Gastrocnemius medialis (tissue), 4 donors: ENCODE measurements at regions not wholly inside any gene's neighbourhood (a gene's known extent, or its start where the extent isn't known, plus 50 kb on each side); places are given as distances from the start of the nearest gene placed in this dataset.
A peak's percentile ranks its signal among the peaks of the same experiment; 100 is the strongest.

Source experiments
- ATAC-seq, 2 donors: fragments of 150-250 bp; one replicate each; pipeline ENCODE4 v1.9.1; 2016
- DNase-seq, 2 donors: peaks; one replicate each; pipeline ENCODE4 v3.0.0-alpha.2; 2019
- H3K27ac ChIP-seq, 4 donors: fragments of 200-600 bp; sonication (generic); 1 replicate in 1 of 4; 2 replicates in 3 of 4; pipeline ENCODE4 v1.5.1; 2016 to 2018; ENCODE audit warnings: mild to moderate bottlenecking in 2 of 4, moderate library complexity in 1 of 4
- H3K27me3 ChIP-seq, 3 donors: fragments of 200-600 bp; sonication (generic) in 2 of 3; 1 replicate in 1 of 3; 2 replicates in 2 of 3; pipeline versions ENCODE4 v1.5.1 to v1.6.0; 2016 to 2019; ENCODE audit warnings: mild to moderate bottlenecking in 1 of 3, moderate library complexity in 1 of 3
- H3K36me3 ChIP-seq, 2 donors: fragments of 200-600 bp; sonication (generic) in 1 of 2; one replicate each; pipeline ENCODE4 v1.5.1; 2017 to 2018
- H3K4me1 ChIP-seq, 2 donors: fragments of 200-600 bp; sonication (generic) in 1 of 2; one replicate each; pipeline ENCODE4 v1.5.1; 2016 to 2017; ENCODE audit warnings: mild to moderate bottlenecking in 2 of 2
- H3K4me3 ChIP-seq, 4 donors: fragments of 200-600 bp; sonication (generic) in 3 of 4; 1 replicate in 1 of 4; 2 replicates in 3 of 4; pipeline ENCODE4 v1.5.1; 2016 to 2019; ENCODE audit warnings: mild to moderate bottlenecking in 2 of 4
- H3K9me3 ChIP-seq, 3 donors: fragments of 200-600 bp; sonication (generic) in 2 of 3; 1 replicate in 1 of 3; 2 replicates in 2 of 3; pipeline ENCODE4 v1.5.1; 2016 to 2019
- CTCF ChIP-seq, 5 experiments: fragments of 450-650 bp in 3 of 5; fragments of 200-600 bp in 2 of 5; sonication (generic) in 2 of 5; IDR thresholded peaks in 4 of 5; conservative IDR thresholded peaks in 1 of 5; 1 replicate in 4 of 5; 2 replicates in 1 of 5; pipeline ENCODE4 v1.5.1; 2016 to 2019; ENCODE audit warnings: antibody characterized with exemption in 5 of 5, mild to moderate bottlenecking in 3 of 5, moderate library complexity in 3 of 5
- POLR2A ChIP-seq, 2 donors: fragments of 450-650 bp; IDR thresholded peaks; one replicate each; pipeline ENCODE4 v1.6.1; 2017; ENCODE audit warnings: antibody characterized with exemption in 2 of 2, mild to moderate bottlenecking in 2 of 2, moderate library complexity in 2 of 2
- in situ Hi-C, 4 donors: fragments of 200-750 bp; cut with MboI; loops; one replicate each; pipeline versions ENCODE4 v1.15.0 to v1.8.0; 2017; ENCODE audit warnings: low sequenced_read_pairs in 4 of 4
- intact Hi-C: fragments of 100-400 bp; cut with DNase I; formaldehyde crosslinking; loops from one replicate; pipeline ENCODE4 v1.15.1; 2023; ENCODE audit warnings: low total_unique reads

- intact Hi-C loops (no loop called here), in situ Hi-C loops (loop anchor here in 1 of 4 donors (25.0 kb wide), 1 partner anchor 94 kb away; no protein-coding TSS in a partner anchor)
- no peak for ATAC-seq
- no peak for DNase-seq
- Histone ChIP-seq H3K36me3 (no peaks in the 10 kb centered on the region), H3K4me3 (no peak overlapping the region), H3K27ac (no peak overlapping the region), H3K27me3 (no peaks in the 10 kb centered on the region), H3K9me3 (no peaks in the 10 kb centered on the region), H3K4me1 (no peaks in the 10 kb centered on the region)
- TF ChIP-seq POLR2A (IDR thresholded peaks at IDR 0.05) = no peak
- TF ChIP-seq CTCF (IDR thresholded peaks at IDR 0.05 in 4 of 5, conservative IDR thresholded peaks at IDR 0.05 in 1 of 5) = peak in 1 of 5 experiments; percentile 28
Measured at GRCh38 chr9:26656003-26656870, 236.4 kb downstream of the CAAP1 start.

- no peak overlapping the region for H3K4me3 ChIP-seq
- no peaks in the 10 kb centered on the region for H3K4me1 ChIP-seq
- DNase-seq (no peak), ATAC-seq (no peak)
- intact Hi-C loops (no loop called here), in situ Hi-C loops (loop anchor here in 1 of 4 donors (25.0 kb wide), 1 partner anchor 93 kb away; no protein-coding TSS in a partner anchor)
- TF ChIP-seq POLR2A (IDR thresholded peaks at IDR 0.05) (no peak), CTCF (IDR thresholded peaks at IDR 0.05 in 4 of 5, conservative IDR thresholded peaks at IDR 0.05 in 1 of 5) (no peak)
- no peaks in the 10 kb centered on the region for H3K36me3 ChIP-seq
- H3K27me3 ChIP-seq = no peaks in the 10 kb centered on the region
- no peak overlapping the region for H3K27ac ChIP-seq
- H3K9me3 ChIP-seq = no peaks in the 10 kb centered on the region
Measured at GRCh38 chr9:26655166-26655565, 237.4 kb downstream of the CAAP1 start.

GRCh38 chr9:26650325-26650724 is 242.3 kb downstream of the CAAP1 start:
- ATAC-seq = no peak
- TF ChIP-seq CTCF (IDR thresholded peaks at IDR 0.05 in 4 of 5, conservative IDR thresholded peaks at IDR 0.05 in 1 of 5) (no peak), POLR2A (IDR thresholded peaks at IDR 0.05) (no peak)
- DNase-seq = no peak
- Histone ChIP-seq H3K4me1 (no peaks in the 10 kb centered on the region), H3K9me3 (no peaks in the 10 kb centered on the region), H3K27me3 (no peaks in the 10 kb centered on the region), H3K4me3 (no peak overlapping the region), H3K27ac (no peak overlapping the region), H3K36me3 (no peaks in the 10 kb centered on the region)
- intact Hi-C loops = no loop called here
- in situ Hi-C loops = loop anchor here in 1 of 4 donors (25.0 kb wide), 1 partner anchor 88 kb away; no protein-coding TSS in a partner anchor

GRCh38 chr9:26643826-26644225 is 248.8 kb downstream of the CAAP1 start:
- in situ Hi-C loops = no loop called here
- intact Hi-C loops = no loop called here
- no peak for ATAC-seq
- DNase-seq = no peak
- H3K36me3 ChIP-seq = no peaks in the 10 kb centered on the region
- no peak for TF ChIP-seq CTCF (IDR thresholded peaks at IDR 0.05 in 4 of 5, conservative IDR thresholded peaks at IDR 0.05 in 1 of 5)
- no peak for TF ChIP-seq POLR2A (IDR thresholded peaks at IDR 0.05)
- no peak overlapping the region for H3K4me3 ChIP-seq
- no peaks in the 10 kb centered on the region for H3K4me1 ChIP-seq
- no peaks in the 10 kb centered on the region for H3K27me3 ChIP-seq
- H3K9me3 ChIP-seq = no peaks in the 10 kb centered on the region
- no peak overlapping the region for H3K27ac ChIP-seq
